Colonic mucosa (tissue), 4 donors: ENCODE measurements at regions not wholly inside any gene's neighbourhood (a gene's known extent, or its start where the extent isn't known, plus 50 kb on each side); places are given as distances from the start of the nearest gene placed in this dataset.

Source experiments
- DNase-seq: peaks from one replicate; pipeline ENCODE4 v3.0.0-alpha.2; 2020
- H3K27ac ChIP-seq: fragments of 200-600 bp; one replicate; pipeline ENCODE4 v1.8.0; 2021
- H3K27me3 ChIP-seq: fragments of 200-600 bp; one replicate; pipeline ENCODE4 v1.8.0; 2021
- H3K36me3 ChIP-seq: fragments of 200-600 bp; one replicate; pipeline ENCODE4 v1.8.0; 2021
- H3K4me1 ChIP-seq: fragments of 200-600 bp; one replicate; pipeline ENCODE4 v1.8.0; 2021; ENCODE audit warnings: mild to moderate bottlenecking
- H3K4me3 ChIP-seq: fragments of 200-600 bp; one replicate; pipeline ENCODE4 v1.8.0; 2021
- H3K9ac ChIP-seq, 2 donors: one replicate each; pipeline ENCODE4 v1.7.0; 2013; ENCODE audit warnings: control low read depth in 2 of 2, low read depth in 2 of 2, low read length in 2 of 2
- H3K9me3 ChIP-seq: fragments of 200-600 bp; one replicate; pipeline ENCODE4 v1.8.0; 2021
- CTCF ChIP-seq: fragments of 200-600 bp; IDR thresholded peaks from one replicate; pipeline ENCODE4 v1.8.0; 2022; ENCODE audit warnings: antibody characterized with exemption, mild to moderate bottlenecking
- intact Hi-C: fragments of 100-400 bp; cut with DNase I; formaldehyde crosslinking; loops from one replicate; pipeline ENCODE4 v1.14.1; 2022
- donor health status: healthy.
- donor health status: DM: no; HTN: no; CAD: no.
- donor health status: DM: no; HTN: no; CAD: no.

GRCh38 chr21:24850121-24850520, 757.2 kb downstream of the MRPL39 start:
- DNase-seq, result no peak
- Histone ChIP-seq H3K27me3 (no peaks in the 10 kb centered on the region), H3K9me3 (no peaks in the 10 kb centered on the region), H3K36me3 (no peaks in the 10 kb centered on the region), H3K4me1 (no peaks in the 10 kb centered on the region), H3K4me3 (no peak overlapping the region), H3K27ac (no peak overlapping the region), H3K9ac (no peak overlapping the region)
- no peak for TF ChIP-seq CTCF
- intact Hi-C loops, result no loop called here

GRCh38 chr21:24844671-24845070, 762.6 kb downstream of the MRPL39 start:
- no peaks in the 10 kb centered on the region for H3K36me3 ChIP-seq
- no peak for TF ChIP-seq CTCF
- no peak for DNase-seq
- H3K4me1 ChIP-seq, result no peaks in the 10 kb centered on the region
- H3K27me3 ChIP-seq, result no peaks in the 10 kb centered on the region
- no peak overlapping the region for H3K9ac ChIP-seq
- intact Hi-C loops, result no loop called here
- no peaks in the 10 kb centered on the region for H3K9me3 ChIP-seq
- no peak overlapping the region for H3K27ac ChIP-seq
- no peak overlapping the region for H3K4me3 ChIP-seq

GRCh38 chr21:24840287-24840686, 767.0 kb downstream of the MRPL39 start:
- Histone ChIP-seq H3K4me1 (no peaks in the 10 kb centered on the region), H3K9ac (no peak overlapping the region), H3K9me3 (no peaks in the 10 kb centered on the region), H3K27me3 (no peaks in the 10 kb centered on the region), H3K27ac (no peak overlapping the region), H3K36me3 (no peaks in the 10 kb centered on the region), H3K4me3 (no peak overlapping the region)
- intact Hi-C loops, result no loop called here
- no peak for DNase-seq
- TF ChIP-seq CTCF, result no peak

GRCh38 chr21:24832961-24833360, 774.3 kb downstream of the MRPL39 start:
- Histone ChIP-seq H3K27ac (no peak overlapping the region), H3K36me3 (no peaks in the 10 kb centered on the region), H3K4me3 (no peak overlapping the region), H3K9me3 (no peaks in the 10 kb centered on the region), H3K27me3 (no peaks in the 10 kb centered on the region), H3K9ac (no peak overlapping the region), H3K4me1 (no peaks in the 10 kb centered on the region)
- intact Hi-C loops, result no loop called here
- no peak for TF ChIP-seq CTCF
- DNase-seq, result no peak

GRCh38 chr21:24829397-24829796, 777.9 kb downstream of the MRPL39 start:
- no peaks in the 10 kb centered on the region for H3K36me3 ChIP-seq
- intact Hi-C loops, result no loop called here
- H3K27ac ChIP-seq, result no peak overlapping the region
- DNase-seq, result no peak
- H3K4me3 ChIP-seq, result no peak overlapping the region
- H3K4me1 ChIP-seq, result no peaks in the 10 kb centered on the region
- no peaks in the 10 kb centered on the region for H3K27me3 ChIP-seq
- H3K9ac ChIP-seq, result no peak overlapping the region
- H3K9me3 ChIP-seq, result no peaks in the 10 kb centered on the region
- TF ChIP-seq CTCF, result no peak

GRCh38 chr21:24826822-24827221, 780.5 kb downstream of the MRPL39 start:
- Histone ChIP-seq H3K27me3 (no peaks in the 10 kb centered on the region), H3K9ac (no peak overlapping the region), H3K36me3 (no peaks in the 10 kb centered on the region), H3K9me3 (no peaks in the 10 kb centered on the region), H3K4me1 (no peaks in the 10 kb centered on the region), H3K4me3 (no peak overlapping the region), H3K27ac (no peak overlapping the region)
- no peak for TF ChIP-seq CTCF
- DNase-seq, result no peak
- intact Hi-C loops, result no loop called here
